H9 (cell line): ENCODE measurements at regions not wholly inside any gene's neighbourhood (a gene's known extent, or its start where the extent isn't known, plus 50 kb on each side); places are given as distances from the start of the nearest gene placed in this dataset.

Source experiments
- DNase-seq: peaks from one replicate; pipeline ENCODE4 v3.0.0-alpha.2; 2017
- H2AFZ ChIP-seq: one replicate; pipeline ENCODE4 v1.6.1; 2013; ENCODE audit warnings: mild to moderate bottlenecking, low read length, control low read depth, moderate library complexity
- H2AK5ac ChIP-seq: 2 replicates; pipeline ENCODE4 v1.6.1; 2013; ENCODE audit warnings: low read length, control low read depth, mixed read lengths; ENCODE audit not compliant: insufficient read length
- H2BK120ac ChIP-seq: one replicate; pipeline ENCODE4 v1.6.1; 2013; ENCODE audit warnings: low read depth, mild to moderate bottlenecking, low read length, control low read depth, inconsistent platforms; ENCODE audit not compliant: poor library complexity, severe bottlenecking
- H2BK12ac ChIP-seq: 2 replicates; pipeline ENCODE4 v1.6.1; 2013; ENCODE audit warnings: low read length, control low read depth, mixed read lengths, low read depth; ENCODE audit not compliant: insufficient read length
- H2BK15ac ChIP-seq: 2 replicates; pipeline ENCODE4 v1.6.1; 2013; ENCODE audit warnings: low read depth, low read length, control low read depth
- H2BK20ac ChIP-seq: one replicate; pipeline ENCODE4 v1.6.1; 2013; ENCODE audit warnings: low read depth, mild to moderate bottlenecking, low read length, control low read depth, inconsistent platforms; ENCODE audit not compliant: poor library complexity, severe bottlenecking
- H2BK5ac ChIP-seq: 2 replicates; pipeline ENCODE4 v1.6.1; 2013; ENCODE audit warnings: low read length, control low read depth, mixed read lengths; ENCODE audit not compliant: insufficient read length
- H3K14ac ChIP-seq: 2 replicates; pipeline ENCODE4 v1.6.1; 2013; ENCODE audit warnings: low read length, control low read depth; ENCODE audit not compliant: insufficient read depth
- H3K18ac ChIP-seq: 2 replicates; pipeline ENCODE4 v1.6.1; 2013; ENCODE audit warnings: low read depth, mild to moderate bottlenecking, mixed read lengths, low read length, control low read depth; ENCODE audit not compliant: insufficient read length
- H3K23ac ChIP-seq: 2 replicates; pipeline ENCODE4 v1.6.1; 2013; ENCODE audit warnings: low read length, control low read depth, mixed read lengths, low read depth; ENCODE audit not compliant: insufficient read length
- H3K23me2 ChIP-seq: 2 replicates; pipeline ENCODE4 v1.6.1; 2013; ENCODE audit warnings: low read depth, mild to moderate bottlenecking, mixed read lengths, low read length, control low read depth; ENCODE audit not compliant: insufficient read length, poor library complexity, severe bottlenecking
- H3K27ac ChIP-seq: 2 replicates; pipeline ENCODE4 v1.5.1; 2013; ENCODE audit warnings: low read length, control low read depth, mixed read lengths, low read depth; ENCODE audit not compliant: insufficient read length
- H3K27me3 ChIP-seq: 2 replicates; pipeline ENCODE4 v1.6.1; 2013; ENCODE audit warnings: low read length, control low read depth, inconsistent platforms; ENCODE audit not compliant: insufficient read depth
- H3K4ac ChIP-seq: 2 replicates; pipeline ENCODE4 v1.6.1; 2013; ENCODE audit warnings: low read depth, mild to moderate bottlenecking, control low read depth, inconsistent platforms, low read length, moderate library complexity
- H3K4me1 ChIP-seq: 2 replicates; pipeline ENCODE4 v1.6.1; 2013; ENCODE audit warnings: low read length, control low read depth, inconsistent platforms; ENCODE audit not compliant: insufficient read depth
- H3K4me2 ChIP-seq: 2 replicates; pipeline ENCODE4 v1.6.1; 2013; ENCODE audit warnings: low read length, control low read depth, mixed read lengths; ENCODE audit not compliant: insufficient read length, insufficient read depth
- H3K56ac ChIP-seq: 2 replicates; pipeline ENCODE4 v1.6.1; 2013; ENCODE audit warnings: low read depth, mild to moderate bottlenecking, mixed read lengths, low read length, control low read depth; ENCODE audit not compliant: insufficient read length
- H3K79me1 ChIP-seq: 2 replicates; pipeline ENCODE4 v1.6.1; 2013; ENCODE audit warnings: low read depth, mild to moderate bottlenecking, moderate library complexity, low read length, control low read depth, inconsistent platforms; ENCODE audit not compliant: insufficient read depth, poor library complexity, severe bottlenecking
- H3K79me2 ChIP-seq: 2 replicates; pipeline ENCODE4 v1.6.1; 2013; ENCODE audit warnings: low read length, control low read depth, inconsistent platforms; ENCODE audit not compliant: insufficient read depth
- H3K9ac ChIP-seq: 2 replicates; pipeline ENCODE4 v1.6.1; 2013; ENCODE audit warnings: low read length, control low read depth, mixed read lengths; ENCODE audit not compliant: insufficient read length; ENCODE audit errors: extremely low read depth
- H3K9me3 ChIP-seq: one replicate; pipeline ENCODE4 v1.6.1; 2013; ENCODE audit warnings: low read depth, low read length, inconsistent platforms; ENCODE audit not compliant: control insufficient read depth
- H3T11ph ChIP-seq: one replicate; pipeline ENCODE4 v1.6.1; 2013; ENCODE audit warnings: mild to moderate bottlenecking, low read length, control low read depth, inconsistent platforms
- H4K20me1 ChIP-seq: one replicate; pipeline ENCODE4 v1.6.1; 2013; ENCODE audit not compliant: control insufficient read depth, insufficient read length, insufficient read depth
- H4K5ac ChIP-seq: 2 replicates; pipeline ENCODE4 v1.6.1; 2013; ENCODE audit warnings: low read depth, mild to moderate bottlenecking, mixed read lengths, low read length, control low read depth; ENCODE audit not compliant: insufficient read length
- H4K8ac ChIP-seq: replicated peaks from 2 replicates; pipeline ENCODE4 v1.6.1; 2013; ENCODE audit warnings: low read length, control low read depth, mixed read lengths, low read depth; ENCODE audit not compliant: insufficient read length
- H4K91ac ChIP-seq: 2 replicates; pipeline ENCODE4 v1.6.1; 2013; ENCODE audit warnings: low read depth, mild to moderate bottlenecking, moderate library complexity, mixed read lengths, low read length, control low read depth; ENCODE audit not compliant: insufficient read length
- H3K27ac Mint-ChIP-seq, 3 experiments: 2 replicates in 2 of 3; 3 replicates in 1 of 3; pipeline ENCODE4 v1.8.0; 2020 to 2021; ENCODE audit warnings: mixed read lengths in 3 of 3, mild to moderate bottlenecking in 1 of 3, moderate library complexity in 1 of 3
- H3K27me3 Mint-ChIP-seq: 2 replicates; pipeline ENCODE4 v1.8.0; 2021; ENCODE audit warnings: low read depth, mild to moderate bottlenecking, moderate library complexity, mixed read lengths
- H3K36me3 Mint-ChIP-seq, 3 experiments: 2 replicates in 2 of 3; 3 replicates in 1 of 3; pipeline ENCODE4 v1.8.0; 2020 to 2021; ENCODE audit warnings: low read depth in 3 of 3, mixed read lengths in 3 of 3; ENCODE audit not compliant: insufficient read depth in 1 of 3
- H3K4me1 Mint-ChIP-seq, 2 experiments: 2 replicates each; pipeline ENCODE4 v1.8.0; 2020; ENCODE audit warnings: mixed read lengths in 2 of 2
- H3K4me3 Mint-ChIP-seq, 2 experiments: 2 replicates in 1 of 2; 3 replicates in 1 of 2; pipeline ENCODE4 v1.8.0; 2020 to 2021; ENCODE audit warnings: mild to moderate bottlenecking in 2 of 2, mixed read lengths in 2 of 2, moderate library complexity in 1 of 2
- H3K9me3 Mint-ChIP-seq, 2 experiments: 2 replicates in 1 of 2; 3 replicates in 1 of 2; pipeline ENCODE4 v1.8.0; 2020; ENCODE audit warnings: mild to moderate bottlenecking in 2 of 2, mixed read lengths in 2 of 2, moderate library complexity in 1 of 2
- TF ChIP-seq, protein P1 (sequence below): fragments of 200-600 bp; sonication (generic); conservative IDR thresholded peaks from 3 replicates; pipeline ENCODE4 v1.8.0; 2021; ENCODE audit warnings: antibody characterized with exemption, mild to moderate bottlenecking

DNA sequence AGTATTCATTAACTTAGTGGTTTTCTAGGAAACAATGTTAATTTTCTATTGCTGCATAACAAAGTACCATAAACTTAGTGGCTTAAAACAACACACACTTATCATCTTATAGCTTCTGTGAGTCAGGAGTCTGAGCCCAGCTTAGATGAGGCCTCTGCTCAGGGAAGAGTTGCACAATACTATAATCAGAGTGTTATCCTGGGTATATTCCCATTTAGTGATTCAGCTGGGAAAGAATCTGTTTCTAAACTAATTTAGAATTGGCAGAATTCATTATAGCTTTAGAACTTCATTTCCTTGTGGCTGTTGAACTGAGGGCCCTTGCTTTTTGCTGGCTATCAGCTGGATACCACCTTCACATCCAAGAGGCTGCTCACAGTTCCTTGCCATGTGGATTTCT, 515.5 kb downstream of the BRINP3 start:
- Histone ChIP-seq H4K20me1 (no peaks in the 10 kb centered on the region), H2BK5ac (no peak overlapping the region), H3K23ac (no peak overlapping the region), H2BK15ac (no peak overlapping the region), H3K18ac (no peak overlapping the region), H3K4me2 (no peak overlapping the region), H3K23me2 (no peaks in the 10 kb centered on the region), H3K4me1 (no peaks in the 10 kb centered on the region), H3T11ph (no peak overlapping the region), H2BK12ac (no peak overlapping the region), H4K5ac (no peak overlapping the region), H2AK5ac (no peak overlapping the region), H3K79me2 (no peaks in the 10 kb centered on the region), H4K8ac (no peak overlapping the region), H2AFZ (no peak overlapping the region), H3K9me3 (no peaks in the 10 kb centered on the region), H3K27me3 (no peaks in the 10 kb centered on the region), H3K56ac (no peak overlapping the region), H3K4ac (no peak overlapping the region), H3K79me1 (no peaks in the 10 kb centered on the region), H3K14ac (no peak overlapping the region), H3K9ac (no peak overlapping the region), H2BK20ac (no peak overlapping the region), H4K91ac (no peak overlapping the region), H2BK120ac (no peak overlapping the region), H3K27ac (no peak overlapping the region)
- Mint-ChIP-seq H3K27me3 (no peaks in the 10 kb centered on the region), H3K4me3 (no peak overlapping the region), H3K4me1 (no peaks in the 10 kb centered on the region), H3K9me3 (no peaks in the 10 kb centered on the region), H3K36me3 (no peaks in the 10 kb centered on the region), H3K27ac (no peak overlapping the region)
- DNase-seq: no peak
- TF ChIP-seq, protein P1, sequence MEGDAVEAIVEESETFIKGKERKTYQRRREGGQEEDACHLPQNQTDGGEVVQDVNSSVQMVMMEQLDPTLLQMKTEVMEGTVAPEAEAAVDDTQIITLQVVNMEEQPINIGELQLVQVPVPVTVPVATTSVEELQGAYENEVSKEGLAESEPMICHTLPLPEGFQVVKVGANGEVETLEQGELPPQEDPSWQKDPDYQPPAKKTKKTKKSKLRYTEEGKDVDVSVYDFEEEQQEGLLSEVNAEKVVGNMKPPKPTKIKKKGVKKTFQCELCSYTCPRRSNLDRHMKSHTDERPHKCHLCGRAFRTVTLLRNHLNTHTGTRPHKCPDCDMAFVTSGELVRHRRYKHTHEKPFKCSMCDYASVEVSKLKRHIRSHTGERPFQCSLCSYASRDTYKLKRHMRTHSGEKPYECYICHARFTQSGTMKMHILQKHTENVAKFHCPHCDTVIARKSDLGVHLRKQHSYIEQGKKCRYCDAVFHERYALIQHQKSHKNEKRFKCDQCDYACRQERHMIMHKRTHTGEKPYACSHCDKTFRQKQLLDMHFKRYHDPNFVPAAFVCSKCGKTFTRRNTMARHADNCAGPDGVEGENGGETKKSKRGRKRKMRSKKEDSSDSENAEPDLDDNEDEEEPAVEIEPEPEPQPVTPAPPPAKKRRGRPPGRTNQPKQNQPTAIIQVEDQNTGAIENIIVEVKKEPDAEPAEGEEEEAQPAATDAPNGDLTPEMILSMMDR: no peak
